ENCODE measurements at regions not wholly inside any gene's neighbourhood (a gene's known extent, or its start where the extent isn't known, plus 50 kb on each side); places are given as distances from the start of the nearest gene placed in this dataset.

DNA sequence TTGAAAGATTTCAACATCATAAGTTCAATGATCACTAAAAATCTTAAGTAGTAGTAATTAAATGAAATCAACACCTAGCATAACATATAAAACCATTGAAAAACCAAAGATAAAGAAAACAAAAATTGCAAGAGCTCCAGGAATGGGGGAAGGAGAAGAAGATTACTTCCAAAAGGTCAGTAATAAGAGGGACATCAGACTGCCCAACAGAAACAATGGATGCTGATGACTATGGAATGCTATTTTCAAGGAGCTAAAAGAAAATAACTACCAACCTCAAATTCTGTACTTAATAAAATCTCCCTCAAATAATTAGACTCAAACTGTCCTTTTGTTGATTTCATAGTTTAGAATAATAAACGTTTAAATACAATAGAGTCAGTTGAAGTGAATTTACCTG, 314.5 kb upstream of the LMO3 start:
- TF ChIP-seq CSRNP3 (CRISPR knock-in tag; IDR thresholded peaks at IDR 0.05) = no peak
- TF ChIP-seq ARNTL (CRISPR knock-in tag; IDR thresholded peaks at IDR 0.05; ENCODE audit: borderline replicate concordance, low read depth) = no peak
- no peak for TF ChIP-seq ZFP30 (CRISPR knock-in tag; IDR thresholded peaks at IDR 0.05)
- no peak for TF ChIP-seq ZC3H10 (CRISPR knock-in tag; IDR thresholded peaks at IDR 0.05)
- TF ChIP-seq ZFP3 (CRISPR knock-in tag; IDR thresholded peaks at IDR 0.05) = no peak
- TF ChIP-seq GLIS3 (CRISPR knock-in tag; IDR thresholded peaks at IDR 0.05) = no peak
- TF ChIP-seq, protein P1, sequence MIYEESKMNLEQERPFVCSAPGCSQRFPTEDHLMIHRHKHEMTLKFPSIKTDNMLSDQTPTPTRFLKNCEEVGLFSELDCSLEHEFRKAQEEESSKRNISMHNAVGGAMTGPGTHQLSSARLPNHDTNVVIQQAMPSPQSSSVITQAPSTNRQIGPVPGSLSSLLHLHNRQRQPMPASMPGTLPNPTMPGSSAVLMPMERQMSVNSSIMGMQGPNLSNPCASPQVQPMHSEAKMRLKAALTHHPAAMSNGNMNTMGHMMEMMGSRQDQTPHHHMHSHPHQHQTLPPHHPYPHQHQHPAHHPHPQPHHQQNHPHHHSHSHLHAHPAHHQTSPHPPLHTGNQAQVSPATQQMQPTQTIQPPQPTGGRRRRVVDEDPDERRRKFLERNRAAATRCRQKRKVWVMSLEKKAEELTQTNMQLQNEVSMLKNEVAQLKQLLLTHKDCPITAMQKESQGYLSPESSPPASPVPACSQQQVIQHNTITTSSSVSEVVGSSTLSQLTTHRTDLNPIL (CRISPR knock-in tag; IDR thresholded peaks at IDR 0.05; ENCODE audit: low read depth) = no peak
- no peak for TF ChIP-seq PATZ1 (CRISPR knock-in tag; IDR thresholded peaks at IDR 0.05; ENCODE audit: borderline replicate concordance)
- no peak for TF ChIP-seq ZNF8 (CRISPR knock-in tag; IDR thresholded peaks at IDR 0.05)
- no peak for TF ChIP-seq TCF4 (CRISPR knock-in tag; IDR thresholded peaks at IDR 0.05; ENCODE audit: borderline replicate concordance)
- TF ChIP-seq ESRRG (CRISPR knock-in tag; IDR thresholded peaks at IDR 0.05) = no peak

All from SK-N-SH treated with all-trans-retinoic acid at 6 μM for 48 hours (cell line).